ENCODE measurements at regions not wholly inside any gene's neighbourhood (a gene's known extent, or its start where the extent isn't known, plus 50 kb on each side); places are given as distances from the start of the nearest gene placed in this dataset.
"Not testable (repeated sequence)": the region's sequence is repeated elsewhere in the genome, so short reads cannot be mapped to it uniquely, and the experiment has no call there.

DNA sequence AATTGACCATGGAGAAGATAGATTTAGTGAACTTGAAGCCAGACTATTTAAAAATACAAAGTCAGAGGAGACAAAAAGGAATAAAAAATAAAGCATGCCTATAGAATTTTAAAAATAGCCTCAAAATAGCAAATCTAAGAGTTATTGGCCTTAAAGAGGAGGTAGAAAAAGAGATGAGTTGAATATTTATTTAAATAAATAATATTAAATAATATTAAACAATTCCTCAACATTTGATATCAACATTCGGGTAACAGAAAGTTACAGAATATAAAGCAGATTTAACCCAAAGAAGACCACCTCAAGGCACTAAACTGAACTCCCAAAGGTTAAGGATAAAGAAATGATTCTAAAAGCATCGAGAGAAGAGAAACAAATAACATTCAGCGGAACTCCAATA is 1627.4 kb downstream of the SPATA31A7 start:
- H3K36me3 Mint-ChIP-seq (ENCODE audit: low read depth); H3K27ac Mint-ChIP-seq; H3K4me1 Mint-ChIP-seq; H3K4me3 Mint-ChIP-seq: not testable (repeated sequence)
- H3K9me3 Mint-ChIP-seq, result peaks cover 15% of the 10 kb centered on the region
- H3K27me3 Mint-ChIP-seq (ENCODE audit: low read depth), result peaks cover 45% of the 10 kb centered on the region

GRCh38 chr9:62822185-62822584 is 1632.3 kb downstream of the SPATA31A7 start:
- not testable (repeated sequence) for H3K4me1 Mint-ChIP-seq; H3K27ac Mint-ChIP-seq; H3K36me3 Mint-ChIP-seq (ENCODE audit: low read depth); H3K4me3 Mint-ChIP-seq; H3K9me3 Mint-ChIP-seq
- peaks cover 25% of the 10 kb centered on the region for H3K27me3 Mint-ChIP-seq (ENCODE audit: low read depth)

DNA sequence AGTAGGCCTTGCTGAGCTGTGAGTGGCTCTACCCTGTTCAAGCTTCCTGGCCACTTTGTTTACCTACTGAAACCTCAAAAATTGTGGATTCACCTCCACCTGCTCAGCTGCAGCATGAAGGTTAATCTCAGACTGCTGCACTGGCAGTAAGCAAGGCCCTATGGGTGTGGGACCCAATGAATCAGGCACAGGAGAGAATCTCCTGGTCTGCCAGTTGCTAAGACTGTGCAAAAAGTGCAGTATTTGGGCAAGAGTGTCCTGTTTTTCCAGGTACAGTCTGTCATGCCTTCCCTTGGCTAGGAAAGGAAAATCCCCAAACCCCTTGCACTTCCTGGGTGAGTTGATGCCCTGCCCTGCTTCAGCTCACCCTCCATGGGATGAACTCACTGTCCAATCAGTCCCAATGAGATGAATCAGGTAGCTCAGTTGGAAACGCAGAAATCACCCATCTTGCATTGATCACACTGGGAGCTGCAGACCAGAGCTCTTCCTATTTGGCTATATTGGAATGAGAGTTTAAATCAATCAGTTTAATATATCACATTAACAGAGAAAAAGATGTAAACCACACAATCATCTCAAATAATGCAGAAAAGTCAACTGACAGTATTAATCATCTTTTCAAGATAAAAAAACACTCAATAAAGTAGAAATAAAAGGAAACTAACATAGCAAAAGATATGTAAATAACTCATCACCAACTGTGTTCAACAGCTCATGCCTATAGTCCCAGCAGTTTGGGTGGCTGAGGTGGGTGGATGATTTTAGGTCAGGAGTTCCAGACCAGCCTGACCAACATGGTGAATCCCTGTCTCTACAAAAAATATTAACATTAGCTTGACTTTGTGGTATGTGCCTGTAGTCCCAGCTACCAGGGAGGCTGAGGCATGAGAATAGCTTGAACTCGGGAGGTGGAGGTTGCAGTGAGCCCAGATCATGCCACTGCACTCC is 1638.4 kb downstream of the SPATA31A7 start:
- not testable (repeated sequence) for H3K36me3 Mint-ChIP-seq (ENCODE audit: low read depth); H3K4me1 Mint-ChIP-seq; H3K27ac Mint-ChIP-seq; H3K4me3 Mint-ChIP-seq; H3K9me3 Mint-ChIP-seq
- H3K27me3 Mint-ChIP-seq (ENCODE audit: low read depth), result peaks cover 34% of the 10 kb centered on the region

DNA sequence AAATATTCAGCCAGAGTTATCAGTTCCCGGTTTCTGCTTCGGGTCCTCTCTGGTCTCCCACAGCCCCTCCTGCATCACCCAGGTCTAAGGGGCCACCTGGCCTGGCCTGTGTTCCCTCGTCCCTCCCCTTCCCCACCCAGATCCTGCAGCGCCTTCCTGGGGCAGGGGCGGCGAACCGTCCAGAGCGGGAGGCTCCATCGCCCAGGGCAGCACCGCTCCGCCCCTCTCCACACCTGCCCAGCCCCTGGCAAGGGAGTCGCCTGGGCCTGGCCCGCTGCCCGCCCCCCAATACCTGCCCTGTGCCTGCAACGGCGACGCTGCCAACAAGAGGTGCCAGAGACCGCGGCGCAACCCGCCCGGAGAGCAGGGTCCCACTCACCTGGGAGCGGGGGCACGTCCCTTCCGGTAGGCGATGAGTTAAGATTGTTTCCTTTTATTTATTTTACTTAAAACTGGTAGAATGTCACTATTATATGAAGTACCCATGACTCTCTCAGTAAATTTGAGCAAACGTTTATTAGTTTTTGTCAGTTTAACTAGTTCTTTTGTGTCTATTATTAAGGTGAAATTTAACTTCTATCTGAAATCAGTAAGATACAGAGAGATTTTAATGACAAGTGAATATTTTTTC is 1641.1 kb downstream of the SPATA31A7 start:
- not testable (repeated sequence) for H3K9me3 Mint-ChIP-seq; H3K27ac Mint-ChIP-seq; H3K36me3 Mint-ChIP-seq (ENCODE audit: low read depth); H3K4me3 Mint-ChIP-seq; H3K4me1 Mint-ChIP-seq
- peaks cover 40% of the 10 kb centered on the region for H3K27me3 Mint-ChIP-seq (ENCODE audit: low read depth)

DNA sequence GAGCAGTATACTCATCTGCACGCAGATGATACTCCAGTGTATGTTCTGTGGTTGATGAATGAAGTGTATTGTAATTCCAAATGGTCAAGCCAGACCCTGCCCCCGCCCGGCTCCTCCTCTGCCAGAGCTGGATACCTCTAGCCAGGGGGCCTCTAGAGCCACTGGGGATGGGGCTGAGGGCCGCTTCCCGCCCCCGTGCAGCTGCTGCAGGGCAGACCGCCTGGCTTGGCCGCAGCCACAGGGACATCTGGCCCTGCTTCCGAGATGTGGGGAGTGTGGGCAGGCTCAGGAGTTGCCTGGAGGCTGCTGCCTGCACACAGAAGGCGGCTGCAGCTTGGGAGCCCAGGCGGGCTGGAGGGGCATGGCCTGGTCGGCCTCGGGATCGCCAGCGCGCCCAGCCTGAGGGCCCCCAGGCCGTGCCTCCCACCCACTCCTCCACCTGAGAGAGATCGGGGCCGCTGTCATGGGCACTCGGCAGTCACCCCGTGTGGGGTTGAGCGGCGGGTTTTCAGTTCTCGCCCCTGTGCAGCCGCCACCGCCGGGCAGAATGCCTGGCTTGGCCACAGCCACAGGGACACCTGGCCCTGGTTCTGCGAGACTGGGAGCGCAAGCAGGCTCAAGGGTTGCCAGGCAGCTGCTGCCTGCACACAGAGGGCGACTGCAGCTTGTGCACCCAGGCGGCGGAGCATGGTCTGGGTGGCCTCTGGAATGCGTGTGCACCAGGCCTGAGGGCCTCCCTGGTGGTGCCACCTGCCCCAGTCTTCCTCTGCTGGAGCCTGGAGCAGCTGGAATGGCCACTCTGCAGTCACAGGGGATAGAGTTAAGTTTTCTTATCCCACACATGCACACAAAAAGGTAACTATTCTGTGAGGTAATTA is 1643.7 kb downstream of the SPATA31A7 start:
- not testable (repeated sequence) for H3K4me3 Mint-ChIP-seq; H3K9me3 Mint-ChIP-seq; H3K4me1 Mint-ChIP-seq; H3K36me3 Mint-ChIP-seq (ENCODE audit: low read depth); H3K27ac Mint-ChIP-seq
- peaks cover 35% of the 10 kb centered on the region for H3K27me3 Mint-ChIP-seq (ENCODE audit: low read depth)

DNA sequence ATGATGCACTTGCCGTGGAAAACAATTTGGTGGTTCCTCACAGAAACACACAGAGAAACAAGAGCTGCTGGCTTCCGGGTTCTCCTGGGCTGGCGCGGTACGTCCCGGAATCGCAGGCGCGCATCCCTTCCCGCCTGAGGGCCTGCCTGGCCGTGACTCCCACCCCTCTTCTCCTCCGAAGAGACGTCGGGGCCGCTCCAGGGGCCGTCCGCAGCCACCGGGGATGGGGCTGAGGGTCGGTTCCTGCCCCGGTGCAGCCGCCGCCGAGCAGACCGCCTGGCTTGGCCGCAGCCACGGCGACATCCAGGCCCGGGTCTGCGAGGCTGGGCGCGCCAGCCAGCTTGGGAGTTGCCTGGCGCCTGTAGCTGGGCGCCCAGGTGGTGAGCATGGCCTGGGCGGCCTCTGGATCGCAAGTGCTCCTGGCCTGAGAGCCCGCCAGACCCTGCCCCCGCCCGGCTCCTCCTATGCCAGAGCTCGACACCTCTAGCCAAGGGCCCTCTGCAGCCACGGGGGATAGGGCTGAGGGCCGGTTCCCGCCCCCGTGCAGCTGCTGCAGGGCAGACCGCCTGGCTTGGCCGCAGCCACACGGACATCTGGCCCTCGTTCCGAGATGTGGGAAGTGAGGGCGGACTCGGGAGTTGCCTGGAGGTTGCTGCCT is 1647.5 kb downstream of the SPATA31A7 start:
- H3K36me3 Mint-ChIP-seq (ENCODE audit: low read depth); H3K4me1 Mint-ChIP-seq; H3K4me3 Mint-ChIP-seq; H3K9me3 Mint-ChIP-seq; H3K27ac Mint-ChIP-seq: not testable (repeated sequence)
- H3K27me3 Mint-ChIP-seq (ENCODE audit: low read depth), result peaks cover 42% of the 10 kb centered on the region

- not testable (repeated sequence) for H3K27ac Mint-ChIP-seq; H3K36me3 Mint-ChIP-seq (ENCODE audit: low read depth); H3K4me1 Mint-ChIP-seq
- H3K4me3 Mint-ChIP-seq, result peak overlapping the region; percentile 87 to 91 (median 88)
- peaks cover 50% of the 10 kb centered on the region for H3K27me3 Mint-ChIP-seq (ENCODE audit: low read depth)
- peaks cover 16% of the 10 kb centered on the region for H3K9me3 Mint-ChIP-seq
Observed at GRCh38 chr9:62838024-62838718, 1648.3 kb downstream of the SPATA31A7 start.

GRCh38 chr9:62839168-62839567 is 1649.3 kb downstream of the SPATA31A7 start:
- Mint-ChIP-seq H3K4me3 (peak overlapping the region in 2 of 3 experiments; percentile 30 to 56), H3K9me3 (peaks cover 18% of the 10 kb centered on the region), H3K27me3 (ENCODE audit: low read depth) (peaks cover 49% of the 10 kb centered on the region)
- not testable (repeated sequence) for H3K27ac Mint-ChIP-seq; H3K4me1 Mint-ChIP-seq; H3K36me3 Mint-ChIP-seq (ENCODE audit: low read depth)

- not testable (repeated sequence) for H3K4me1 Mint-ChIP-seq; H3K27ac Mint-ChIP-seq; H3K36me3 Mint-ChIP-seq (ENCODE audit: low read depth); H3K4me3 Mint-ChIP-seq
- H3K9me3 Mint-ChIP-seq, result peaks cover 18% of the 10 kb centered on the region
- H3K27me3 Mint-ChIP-seq (ENCODE audit: low read depth), result peaks cover 48% of the 10 kb centered on the region
Observed at GRCh38 chr9:62843145-62843544, 1653.3 kb downstream of the SPATA31A7 start.

- not testable (repeated sequence) for H3K36me3 Mint-ChIP-seq (ENCODE audit: low read depth); H3K4me1 Mint-ChIP-seq; H3K4me3 Mint-ChIP-seq; H3K27ac Mint-ChIP-seq
- peaks cover 42% of the 10 kb centered on the region for H3K27me3 Mint-ChIP-seq (ENCODE audit: low read depth)
- peaks cover 15% of the 10 kb centered on the region for H3K9me3 Mint-ChIP-seq
Observed at GRCh38 chr9:62843706-62844290, 1654.0 kb downstream of the SPATA31A7 start.

DNA sequence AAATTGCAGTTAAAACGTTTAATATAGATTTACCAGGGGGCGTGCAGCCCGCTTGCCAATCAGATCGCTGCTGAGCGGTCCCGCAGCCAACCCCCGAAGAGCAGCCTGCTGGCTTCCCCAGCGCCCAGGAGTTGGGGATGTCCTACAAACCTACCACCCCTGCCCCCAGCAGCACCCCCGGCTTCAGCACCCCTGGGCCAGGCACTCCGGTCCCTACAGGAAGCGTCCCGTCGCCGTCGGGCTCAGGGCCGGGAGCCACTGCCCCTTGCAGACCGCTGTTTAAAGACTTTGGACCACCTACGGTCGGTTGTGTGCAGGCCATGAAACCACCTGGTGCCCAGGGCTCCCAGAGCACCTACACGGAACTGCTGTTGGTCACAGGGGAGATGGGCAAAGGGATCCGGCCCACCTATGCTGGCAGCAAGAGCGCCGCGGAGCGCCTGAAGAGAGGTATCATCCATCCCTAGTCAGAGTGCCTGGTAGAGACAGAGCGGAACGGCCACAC is 1654.9 kb downstream of the SPATA31A7 start:
- not testable (repeated sequence) for H3K36me3 Mint-ChIP-seq (ENCODE audit: low read depth); H3K27ac Mint-ChIP-seq; H3K4me3 Mint-ChIP-seq; H3K4me1 Mint-ChIP-seq
- Mint-ChIP-seq H3K27me3 (ENCODE audit: low read depth) (peaks cover 43% of the 10 kb centered on the region), H3K9me3 (peaks cover 15% of the 10 kb centered on the region)

- not testable (repeated sequence) for H3K4me1 Mint-ChIP-seq; H3K27ac Mint-ChIP-seq; H3K9me3 Mint-ChIP-seq; H3K36me3 Mint-ChIP-seq (ENCODE audit: low read depth); H3K4me3 Mint-ChIP-seq
- peaks cover 50% of the 10 kb centered on the region for H3K27me3 Mint-ChIP-seq (ENCODE audit: low read depth)
Observed at GRCh38 chr9:62848258-62848657, 1658.4 kb downstream of the SPATA31A7 start.

- H3K4me1 Mint-ChIP-seq; H3K27ac Mint-ChIP-seq; H3K36me3 Mint-ChIP-seq (ENCODE audit: low read depth); H3K9me3 Mint-ChIP-seq; H3K4me3 Mint-ChIP-seq: not testable (repeated sequence)
- H3K27me3 Mint-ChIP-seq (ENCODE audit: low read depth), result peaks cover 45% of the 10 kb centered on the region
Observed at GRCh38 chr9:62849991-62850390, 1660.2 kb downstream of the SPATA31A7 start.

All from nephron (organoid).